Esophagus (tissue), 2 donors: ENCODE measurements at regions not wholly inside any gene's neighbourhood (a gene's known extent, or its start where the extent isn't known, plus 50 kb on each side); places are given as distances from the start of the nearest gene placed in this dataset.

Experiments
- H3K27ac ChIP-seq, 2 donors: one replicate each; pipeline ENCODE4 v1.5.1; 2013; ENCODE audit warnings: low read depth in 2 of 2, mild to moderate bottlenecking in 2 of 2, inconsistent platforms in 1 of 2, low read length in 1 of 2, moderate library complexity in 1 of 2
- H3K27me3 ChIP-seq, 2 donors: one replicate each; pipeline ENCODE4 v1.6.1; 2013; ENCODE audit warnings: low read length in 2 of 2, control low read depth in 1 of 2, mild to moderate bottlenecking in 1 of 2; ENCODE audit not compliant: insufficient read depth in 2 of 2, control insufficient read depth in 1 of 2
- H3K36me3 ChIP-seq, 2 donors: one replicate each; pipeline ENCODE4 v1.6.1; 2013; ENCODE audit warnings: low read length in 1 of 2; ENCODE audit not compliant: control insufficient read depth in 2 of 2, insufficient read depth in 2 of 2
- H3K4me1 ChIP-seq, 2 donors: one replicate each; pipeline ENCODE4 v1.6.1; 2013; ENCODE audit warnings: low read length in 1 of 2; ENCODE audit not compliant: control insufficient read depth in 2 of 2, insufficient read depth in 2 of 2
- H3K4me3 ChIP-seq, 2 donors: one replicate each; pipeline ENCODE4 v1.5.1; 2013; ENCODE audit warnings: low read length in 2 of 2, mild to moderate bottlenecking in 2 of 2, low read depth in 1 of 2, moderate library complexity in 1 of 2
- H3K9me3 ChIP-seq, 2 donors: one replicate each; pipeline ENCODE4 v1.6.1; 2013; ENCODE audit warnings: mild to moderate bottlenecking in 2 of 2, low read depth in 1 of 2, low read length in 1 of 2, moderate library complexity in 1 of 2; ENCODE audit not compliant: control insufficient read depth in 2 of 2, insufficient read depth in 1 of 2
- WGBS, 2 donors: extraction: QIAGEN DNeasy Blood & Tissue Kit; methylation state at CpG; one replicate each; pipeline ENCODE4 v1.1.7; 2013; 5-methylcytosine and 5-hydroxymethylcytosine counted together
- donor health status: healthy with polysubstance abuse.
- donor health status: Bipolar disorder and iron deficiency.

DNA sequence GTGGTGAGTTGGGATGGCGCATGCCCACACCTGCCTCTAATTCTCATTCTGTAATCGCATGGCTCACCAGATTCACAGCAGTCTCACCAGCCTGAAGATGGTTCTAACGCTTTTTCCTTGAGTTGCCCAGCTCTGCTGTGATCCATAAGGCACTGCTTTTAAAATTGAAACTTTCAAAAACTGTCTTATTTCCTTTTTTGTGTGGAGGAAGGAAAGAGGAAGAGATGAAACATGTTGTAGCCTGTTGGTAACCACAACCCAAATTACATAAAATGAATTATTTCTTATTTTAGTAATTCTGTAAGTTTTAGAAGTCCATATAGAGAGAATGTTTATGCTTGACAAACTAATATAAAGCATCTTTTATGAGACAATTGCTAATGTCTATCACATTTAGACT lies 165.4 kb downstream of the RBM43 start:
- H3K4me3 ChIP-seq = no peak overlapping the region
- no peaks in the 10 kb centered on the region for H3K9me3 ChIP-seq
- H3K4me1 ChIP-seq = no peaks in the 10 kb centered on the region
- H3K27me3 ChIP-seq = no peaks in the 10 kb centered on the region
- 67 to 75% methylated on average over 3 of the region's 3 CpGs for WGBS, 2 donors
- no peaks in the 10 kb centered on the region for H3K36me3 ChIP-seq
- no peak overlapping the region for H3K27ac ChIP-seq

DNA sequence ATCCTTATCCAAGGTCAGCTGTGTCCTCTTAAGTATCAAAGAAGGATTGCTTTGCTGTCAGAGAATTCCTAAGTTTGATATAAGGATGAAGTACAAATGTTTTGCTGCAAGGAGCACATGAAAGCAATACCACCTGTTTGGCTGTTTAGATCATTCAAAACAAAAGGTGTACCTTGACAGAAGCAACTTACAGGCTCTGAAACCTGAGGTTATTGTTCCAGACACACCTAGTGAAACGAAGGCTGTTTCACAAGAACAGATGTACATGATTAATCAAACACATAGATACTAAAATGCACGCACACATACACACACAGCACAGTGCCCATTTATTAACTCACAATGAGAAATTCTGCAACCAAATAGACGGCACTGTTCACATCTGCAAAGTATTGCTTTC lies 166.2 kb downstream of the RBM43 start:
- H3K36me3 ChIP-seq = no peaks in the 10 kb centered on the region

DNA sequence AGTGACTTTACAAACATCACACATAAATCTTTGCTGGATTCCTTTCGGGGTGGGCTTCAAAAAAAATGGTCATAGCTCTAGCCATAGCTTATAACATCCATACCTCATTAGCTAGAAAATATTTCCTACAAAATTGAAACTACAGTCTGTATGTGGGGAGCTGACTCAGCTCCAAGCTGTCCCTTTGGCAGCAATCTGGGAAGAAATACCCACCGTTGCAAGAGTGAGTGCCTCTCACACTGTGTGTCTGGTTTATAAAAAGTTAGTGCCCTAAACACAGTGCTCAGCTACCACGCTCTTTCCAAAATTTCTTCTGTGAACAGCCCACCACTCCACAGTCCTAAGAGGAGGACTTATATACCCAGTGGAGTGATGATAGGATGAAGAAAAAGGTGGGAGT lies 170.1 kb downstream of the RBM43 start:
- no peaks in the 10 kb centered on the region for H3K9me3 ChIP-seq
- no peaks in the 10 kb centered on the region for H3K36me3 ChIP-seq
- WGBS, 2 donors = 75 to 78% methylated on average over 3 of the region's 3 CpGs
- H3K4me1 ChIP-seq = no peaks in the 10 kb centered on the region
- H3K4me3 ChIP-seq = no peak overlapping the region
- H3K27me3 ChIP-seq = no peaks in the 10 kb centered on the region
- no peak overlapping the region for H3K27ac ChIP-seq

More for the DNA sequence above, 166.2 kb downstream of the RBM43 start:
- no peaks in the 10 kb centered on the region for H3K4me1 ChIP-seq
- H3K4me3 ChIP-seq = no peak overlapping the region
- no peaks in the 10 kb centered on the region for H3K27me3 ChIP-seq
- no peak overlapping the region for H3K27ac ChIP-seq
- no peaks in the 10 kb centered on the region for H3K9me3 ChIP-seq
- 54 to 64% methylated on average over 3 of the region's 3 CpGs for WGBS, 2 donors

DNA sequence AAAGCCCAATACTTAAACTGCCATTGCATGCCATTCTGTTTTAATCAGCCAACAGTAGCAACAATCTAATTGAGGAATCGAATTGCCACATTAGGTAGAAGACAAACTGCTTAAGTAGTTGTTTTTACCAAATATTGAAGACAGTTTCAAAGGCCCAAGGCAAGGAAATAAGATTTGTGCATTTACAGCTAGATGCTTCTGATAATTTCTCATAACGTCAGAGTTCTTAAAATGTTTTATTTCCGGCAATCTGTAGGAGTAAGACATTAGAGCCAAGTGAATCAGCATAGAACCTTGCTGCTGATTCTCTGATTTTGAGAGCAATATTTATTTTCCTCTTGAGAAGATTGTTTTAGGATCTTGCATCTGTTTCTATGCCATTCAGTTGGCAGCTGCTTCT lies 174.3 kb downstream of the RBM43 start:
- Histone ChIP-seq H3K27me3 (no peaks in the 10 kb centered on the region), H3K27ac (no peak overlapping the region), H3K4me3 (no peak overlapping the region), H3K9me3 (no peaks in the 10 kb centered on the region), H3K36me3 (no peaks in the 10 kb centered on the region), H3K4me1 (no peaks in the 10 kb centered on the region)
- 79 to 83% methylated on average over 3 of the region's 3 CpGs for WGBS, 2 donors

DNA sequence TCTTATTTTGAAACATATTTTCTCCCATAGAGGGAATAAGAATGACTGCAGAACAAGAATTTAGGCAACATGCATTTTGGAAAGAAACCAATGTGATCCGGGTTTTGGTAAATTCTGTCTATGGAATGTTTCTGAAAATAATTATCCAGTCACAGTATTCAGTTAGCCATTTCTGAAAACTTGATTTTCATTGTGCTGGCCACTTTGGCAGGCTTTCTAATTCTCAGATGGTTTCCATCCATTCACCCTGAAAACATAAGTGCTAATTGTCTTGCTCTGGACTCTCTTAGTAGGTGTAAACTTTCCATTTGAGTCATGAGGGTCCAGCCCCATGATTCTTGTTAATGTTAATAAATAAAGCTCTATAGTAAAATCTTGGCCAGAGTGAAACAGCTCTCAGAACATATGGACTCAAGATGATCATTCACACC lies 176.5 kb downstream of the RBM43 start:
- no peaks in the 10 kb centered on the region for H3K4me1 ChIP-seq
- 49 to 55% methylated on average over 1 of the region's 1 CpG for WGBS, 2 donors
- no peak overlapping the region for H3K4me3 ChIP-seq
- no peaks in the 10 kb centered on the region for H3K36me3 ChIP-seq
- no peaks in the 10 kb centered on the region for H3K9me3 ChIP-seq
- no peak overlapping the region for H3K27ac ChIP-seq
- no peaks in the 10 kb centered on the region for H3K27me3 ChIP-seq

DNA sequence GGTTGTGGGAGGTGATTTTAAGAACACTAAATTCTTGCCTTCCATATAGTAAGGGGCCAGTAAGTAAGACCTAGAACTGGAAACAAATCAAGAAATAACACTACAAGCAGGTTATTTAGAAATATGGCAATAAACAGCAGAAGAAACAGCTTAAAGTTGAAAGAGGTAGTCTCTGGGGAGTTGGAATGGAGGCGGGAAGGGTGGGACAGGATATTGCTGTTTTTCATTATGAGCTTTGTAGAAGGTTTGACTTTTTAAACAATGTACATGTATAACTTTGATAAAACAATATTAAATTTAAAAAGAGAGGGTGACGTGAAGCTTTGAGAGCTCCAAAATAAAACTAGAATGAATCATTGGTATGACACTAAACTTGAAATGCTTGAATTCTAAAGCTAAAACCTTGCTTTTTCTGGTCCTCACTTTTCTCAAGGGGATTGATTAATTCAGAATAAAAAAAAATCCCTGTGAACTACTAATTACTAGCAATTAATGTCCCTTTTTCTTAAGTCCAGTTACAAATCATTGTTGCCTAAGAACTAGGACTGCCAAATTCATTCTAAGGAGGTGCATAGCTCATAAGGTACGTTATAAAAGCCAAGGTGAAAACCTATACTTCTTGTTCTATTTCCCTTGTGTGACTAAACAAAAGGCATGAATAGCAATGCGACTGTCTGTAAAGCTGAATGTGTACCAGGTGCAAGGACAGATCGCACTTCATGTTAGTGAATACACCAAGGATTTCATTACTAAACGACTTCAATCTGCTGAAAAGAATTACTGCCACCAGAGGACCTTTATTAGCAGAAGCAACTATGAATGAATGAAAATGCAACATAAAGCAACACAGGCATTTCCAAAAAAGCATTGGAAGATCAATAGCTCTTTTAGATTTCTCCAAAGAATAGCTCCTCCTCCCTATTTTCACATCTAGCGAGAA lies 177.5 kb downstream of the RBM43 start:
- no peak overlapping the region for H3K4me3 ChIP-seq
- no peak overlapping the region for H3K27ac ChIP-seq
- H3K4me1 ChIP-seq = no peaks in the 10 kb centered on the region
- H3K27me3 ChIP-seq = no peaks in the 10 kb centered on the region
- H3K9me3 ChIP-seq = no peaks in the 10 kb centered on the region
- H3K36me3 ChIP-seq = no peaks in the 10 kb centered on the region
- WGBS, 2 donors = 67 to 72% methylated on average over 7 of the region's 7 CpGs

DNA sequence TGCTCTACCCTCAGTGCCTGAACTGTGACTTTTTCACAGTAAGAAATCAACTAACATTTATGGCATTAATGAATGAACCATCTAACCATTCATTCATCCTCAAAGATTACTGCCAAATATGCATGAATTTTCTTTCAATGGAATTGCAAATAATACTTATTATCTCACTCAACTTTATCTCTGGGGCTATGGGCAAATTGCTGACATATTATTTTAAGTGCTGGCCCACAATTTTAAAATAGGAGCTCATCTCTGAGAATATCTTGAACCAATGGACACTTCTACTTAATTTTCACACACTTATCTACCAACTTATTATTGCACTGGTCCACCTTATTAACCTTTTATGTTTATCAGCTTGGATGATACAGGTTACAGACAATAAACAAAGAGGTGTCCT lies 182.8 kb downstream of the RBM43 start:
- Histone ChIP-seq H3K27me3 (no peaks in the 10 kb centered on the region), H3K27ac (no peak overlapping the region), H3K36me3 (no peaks in the 10 kb centered on the region), H3K9me3 (no peaks in the 10 kb centered on the region), H3K4me3 (no peak overlapping the region), H3K4me1 (no peaks in the 10 kb centered on the region)

DNA sequence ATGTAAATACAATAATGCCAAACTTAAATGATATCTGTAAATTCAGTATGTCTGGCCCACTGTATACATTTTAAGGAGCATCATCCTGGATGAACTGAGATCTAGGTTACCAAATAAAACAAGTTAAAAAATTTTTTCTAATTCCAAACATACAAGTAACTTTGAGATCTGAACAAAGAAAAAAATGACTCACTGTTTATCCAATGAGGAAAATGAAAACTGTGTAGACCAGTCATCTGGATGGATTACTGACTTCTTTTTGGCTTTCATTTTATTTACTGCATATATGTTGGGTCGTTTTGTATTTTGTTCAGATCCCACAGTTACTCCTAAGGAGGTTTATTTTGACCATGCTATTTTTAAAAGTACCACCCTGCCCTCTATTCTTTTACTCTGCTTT lies 189.8 kb downstream of the RBM43 start:
- 41 to 50% methylated on average over 1 of the region's 1 CpG for WGBS, 2 donors
- H3K4me3 ChIP-seq = no peak overlapping the region
- H3K27me3 ChIP-seq = no peaks in the 10 kb centered on the region
- H3K4me1 ChIP-seq = no peaks in the 10 kb centered on the region
- H3K36me3 ChIP-seq = no peaks in the 10 kb centered on the region
- no peaks in the 10 kb centered on the region for H3K9me3 ChIP-seq
- H3K27ac ChIP-seq = no peak overlapping the region

DNA sequence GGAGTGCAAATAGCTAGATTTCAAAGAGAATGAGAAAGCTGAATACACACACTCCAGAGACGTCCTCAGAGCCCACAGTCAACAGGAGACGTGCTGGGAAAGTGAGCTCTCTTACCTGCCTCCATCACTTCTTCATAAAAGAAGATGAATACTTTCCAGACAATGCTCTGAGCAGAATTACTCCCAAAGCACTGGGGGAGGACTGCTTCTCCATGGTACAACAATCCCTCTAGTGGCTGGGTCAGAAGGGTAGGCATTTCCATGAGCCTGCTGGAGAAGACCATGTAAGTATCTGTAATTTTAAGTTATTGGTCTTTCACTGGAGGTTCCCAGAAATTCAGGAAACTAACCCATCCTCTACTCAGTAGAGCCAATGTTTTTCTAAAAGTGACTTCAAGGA lies 190.3 kb downstream of the RBM43 start:
- Histone ChIP-seq H3K27me3 (no peaks in the 10 kb centered on the region), H3K27ac (no peak overlapping the region), H3K4me1 (no peaks in the 10 kb centered on the region), H3K36me3 (no peaks in the 10 kb centered on the region), H3K4me3 (no peak overlapping the region), H3K9me3 (no peaks in the 10 kb centered on the region)
- WGBS, 2 donors = 49 to 53% methylated on average over 2 of the region's 2 CpGs

DNA sequence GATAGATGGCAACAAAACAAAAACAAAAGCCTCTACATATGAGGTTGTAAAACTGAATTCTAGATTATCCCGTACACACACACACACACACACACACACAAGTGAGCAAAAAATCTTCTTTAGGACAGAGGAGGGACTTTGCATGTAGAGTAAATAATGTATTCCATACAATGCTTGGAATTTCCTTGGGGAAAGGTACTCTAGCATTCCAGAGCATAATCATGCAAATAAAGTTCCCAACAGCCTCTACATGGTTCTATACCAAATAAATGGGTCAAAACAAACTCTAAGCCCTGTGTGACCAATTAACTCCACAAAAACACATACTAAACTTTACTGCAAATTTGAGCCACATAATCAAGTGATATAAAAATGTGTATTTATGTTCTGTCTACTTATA lies 191.4 kb downstream of the RBM43 start:
- 57 to 71% methylated on average over 1 of the region's 1 CpG for WGBS, 2 donors
- Histone ChIP-seq H3K36me3 (no peaks in the 10 kb centered on the region), H3K4me1 (no peaks in the 10 kb centered on the region), H3K27ac (no peak overlapping the region), H3K4me3 (no peak overlapping the region), H3K9me3 (no peaks in the 10 kb centered on the region), H3K27me3 (no peaks in the 10 kb centered on the region)
